Vagina (tissue), 2 donors: ENCODE measurements at regions not wholly inside any gene's neighbourhood (a gene's known extent, or its start where the extent isn't known, plus 50 kb on each side); places are given as distances from the start of the nearest gene placed in this dataset.

Experiments
- POLR2AphosphoS5 ChIP-seq, 2 donors: sonication (generic); formaldehyde crosslinking; IDR thresholded peaks; one replicate each; pipeline ENCODE4 v1.9.0; 2017; ENCODE audit warnings: antibody characterized with exemption in 2 of 2, mild to moderate bottlenecking in 2 of 2, low read depth in 1 of 2; ENCODE audit not compliant: insufficient read depth in 1 of 2
- TF ChIP-seq, protein P1 (sequence below), 3 experiments: fragments of 450-650 bp in 2 of 3; fragments of 200-600 bp in 1 of 3; sonication (generic) in 1 of 3; IDR thresholded peaks; one replicate each; pipeline ENCODE4 v1.5.1; 2017 to 2019; ENCODE audit warnings: antibody characterized with exemption in 3 of 3, mild to moderate bottlenecking in 2 of 3, moderate library complexity in 2 of 3

- TF ChIP-seq, protein P1, sequence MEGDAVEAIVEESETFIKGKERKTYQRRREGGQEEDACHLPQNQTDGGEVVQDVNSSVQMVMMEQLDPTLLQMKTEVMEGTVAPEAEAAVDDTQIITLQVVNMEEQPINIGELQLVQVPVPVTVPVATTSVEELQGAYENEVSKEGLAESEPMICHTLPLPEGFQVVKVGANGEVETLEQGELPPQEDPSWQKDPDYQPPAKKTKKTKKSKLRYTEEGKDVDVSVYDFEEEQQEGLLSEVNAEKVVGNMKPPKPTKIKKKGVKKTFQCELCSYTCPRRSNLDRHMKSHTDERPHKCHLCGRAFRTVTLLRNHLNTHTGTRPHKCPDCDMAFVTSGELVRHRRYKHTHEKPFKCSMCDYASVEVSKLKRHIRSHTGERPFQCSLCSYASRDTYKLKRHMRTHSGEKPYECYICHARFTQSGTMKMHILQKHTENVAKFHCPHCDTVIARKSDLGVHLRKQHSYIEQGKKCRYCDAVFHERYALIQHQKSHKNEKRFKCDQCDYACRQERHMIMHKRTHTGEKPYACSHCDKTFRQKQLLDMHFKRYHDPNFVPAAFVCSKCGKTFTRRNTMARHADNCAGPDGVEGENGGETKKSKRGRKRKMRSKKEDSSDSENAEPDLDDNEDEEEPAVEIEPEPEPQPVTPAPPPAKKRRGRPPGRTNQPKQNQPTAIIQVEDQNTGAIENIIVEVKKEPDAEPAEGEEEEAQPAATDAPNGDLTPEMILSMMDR (IDR thresholded peaks at IDR 0.05), result no peak
- no peak for TF ChIP-seq POLR2AphosphoS5 (IDR thresholded peaks at IDR 0.05; ENCODE audit: insufficient read depth in 1 of 2, low read depth in 1 of 2)
These were observed 482.9 kb upstream of the HS6ST1 start for GRCh38 chr2:128801576-128801975.
